GM21381 (cell line): ENCODE measurements at regions not wholly inside any gene's neighbourhood (a gene's known extent, or its start where the extent isn't known, plus 50 kb on each side); places are given as distances from the start of the nearest gene placed in this dataset.
"Not testable (repeated sequence)": the region's sequence is repeated elsewhere in the genome, so short reads cannot be mapped to it uniquely, and the experiment has no call there.

ENCODE experiments used
- ATAC-seq: cut with Tn5 transposase; IDR thresholded peaks from one replicate; pipeline ENCODE4 v1.9.1; 2021; ENCODE audit warnings: mild to moderate bottlenecking, moderate library complexity; ENCODE audit not compliant: unreplicated experiment

DNA sequence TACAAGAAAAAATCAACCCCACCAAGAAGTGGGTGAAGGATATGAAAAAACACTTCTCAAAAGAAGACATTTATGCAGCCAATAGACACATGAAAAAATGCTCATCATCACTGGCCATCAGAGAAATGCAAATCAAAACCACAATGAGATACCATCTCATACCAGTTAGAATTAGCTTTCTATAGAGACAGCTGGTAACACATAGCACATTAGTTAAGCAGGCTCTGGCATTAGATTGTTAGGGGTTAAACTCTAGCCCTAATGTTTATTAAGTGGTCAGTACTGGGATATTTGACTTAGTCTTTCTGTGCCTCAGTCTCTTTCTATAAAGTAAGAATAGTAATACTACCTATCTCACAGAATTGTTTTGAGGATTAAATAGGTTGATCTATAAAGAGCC, 65.2 kb upstream of the TGFBR2 start:
- ATAC-seq: not testable (repeated sequence)

DNA sequence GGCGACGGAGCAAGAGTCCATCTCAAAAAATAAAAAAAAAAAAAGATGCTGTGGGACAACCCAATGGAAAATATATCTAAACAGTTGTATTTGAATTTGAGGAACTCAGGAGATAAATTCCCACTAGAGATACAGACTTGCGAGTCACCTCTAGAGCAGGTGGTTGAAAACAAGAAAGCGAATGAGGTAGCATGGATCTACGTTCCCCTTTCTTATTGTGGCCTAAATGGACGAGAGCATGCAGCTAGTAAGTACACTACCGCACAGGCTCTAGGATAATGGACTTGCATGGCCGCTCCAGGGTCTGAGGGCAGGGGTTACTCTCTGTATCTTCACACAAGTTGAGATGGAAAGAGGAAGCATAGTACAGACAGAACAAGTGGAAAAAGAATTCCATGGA, 63.5 kb upstream of the TGFBR2 start:
- ATAC-seq: no peak

DNA sequence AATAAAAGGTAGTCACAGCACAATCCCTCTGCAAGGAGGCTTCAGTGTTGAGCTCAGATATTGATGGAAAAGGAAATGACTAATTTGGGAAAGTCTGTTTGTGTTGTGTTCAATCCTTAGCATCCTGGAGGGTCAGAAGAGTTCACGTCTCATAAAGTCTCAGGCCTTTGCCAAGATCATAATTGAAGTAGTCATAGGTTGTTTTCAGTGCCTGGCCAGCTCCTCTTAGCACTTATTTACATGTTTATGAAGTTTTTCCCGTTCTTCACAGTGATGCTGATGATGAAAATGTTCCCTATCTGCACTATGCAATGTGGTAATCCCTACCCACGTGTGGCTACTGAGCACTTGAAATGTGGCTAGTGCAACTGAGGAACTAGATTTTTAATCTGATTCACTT, 61.6 kb upstream of the TGFBR2 start:
- no peak for ATAC-seq

DNA sequence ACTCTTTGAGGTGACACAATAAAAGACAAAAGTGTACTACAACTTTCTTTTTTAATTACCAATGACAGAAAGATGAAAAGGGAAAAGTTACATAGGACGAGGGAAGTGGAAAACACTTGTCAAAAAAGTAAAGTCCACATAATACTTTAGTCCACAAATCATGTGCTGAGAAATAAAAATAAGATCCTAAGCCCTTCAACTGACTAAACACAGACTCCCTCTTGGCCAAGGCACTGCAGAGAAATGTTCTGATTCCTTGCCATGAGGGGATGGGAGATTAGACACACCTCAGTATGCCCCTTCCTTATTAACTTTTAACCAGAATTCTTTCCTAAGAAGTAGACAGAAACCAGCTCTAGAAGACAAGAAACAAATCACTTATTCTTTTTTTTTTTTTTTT, 59.5 kb upstream of the TGFBR2 start:
- ATAC-seq: no peak

DNA sequence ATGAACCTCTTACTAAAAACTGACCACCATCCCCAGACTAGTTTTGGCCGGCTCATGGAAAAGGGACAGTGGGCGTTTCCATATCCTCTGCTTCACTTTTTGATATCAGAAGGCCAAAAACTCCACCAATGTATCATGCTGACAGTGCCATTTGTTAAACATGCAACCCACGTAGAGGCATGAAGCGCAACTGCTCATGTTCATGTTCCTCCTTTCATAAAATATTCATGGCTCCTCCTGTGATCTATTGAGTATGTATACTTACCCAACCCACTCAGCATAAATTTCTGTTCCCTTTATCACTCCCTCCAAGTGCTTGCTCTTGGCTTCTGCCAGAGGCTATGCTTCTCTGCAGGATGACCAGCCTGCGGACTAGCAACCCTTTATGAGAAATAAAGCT, 58.7 kb upstream of the TGFBR2 start:
- no peak for ATAC-seq

DNA sequence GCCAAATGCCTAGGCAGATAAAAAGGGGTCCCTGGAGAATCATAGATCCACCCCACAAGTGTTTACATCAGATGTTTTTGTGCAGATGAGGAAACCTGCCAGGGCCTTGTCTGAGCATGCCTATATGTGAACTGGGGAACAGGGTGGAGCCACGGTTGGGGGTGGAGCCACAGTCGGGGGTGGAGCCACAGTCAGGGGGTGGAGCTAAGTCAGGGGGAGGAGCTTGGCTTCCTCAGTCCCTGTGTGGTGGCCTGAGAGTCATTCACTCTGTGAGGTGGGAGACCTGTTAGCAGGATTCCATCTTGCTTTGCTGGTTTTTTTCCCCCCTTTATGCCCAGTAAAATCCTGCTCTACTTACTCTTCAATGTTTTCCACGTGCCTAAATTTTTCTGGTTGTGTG, 57.8 kb upstream of the TGFBR2 start:
- peak; percentile 57 for ATAC-seq

DNA sequence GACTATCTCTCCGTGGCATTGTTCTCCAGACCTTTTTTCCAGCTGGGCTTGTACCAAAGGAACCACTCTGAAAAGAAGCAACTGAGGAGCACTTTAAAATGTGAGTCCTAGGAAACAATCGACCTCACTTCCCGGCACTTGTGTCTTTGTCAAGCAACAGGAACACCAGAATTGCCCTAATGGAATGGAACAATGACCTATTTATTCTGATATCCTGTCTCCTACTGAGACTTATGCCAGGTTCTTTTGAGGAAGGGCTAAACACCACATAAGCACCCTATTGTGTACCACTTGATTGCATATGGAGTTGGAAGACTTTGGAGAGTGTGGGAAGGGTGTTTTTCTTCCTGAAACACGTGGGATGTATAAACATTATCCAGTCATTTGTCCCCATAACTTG, 56.8 kb upstream of the TGFBR2 start:
- ATAC-seq: no peak

DNA sequence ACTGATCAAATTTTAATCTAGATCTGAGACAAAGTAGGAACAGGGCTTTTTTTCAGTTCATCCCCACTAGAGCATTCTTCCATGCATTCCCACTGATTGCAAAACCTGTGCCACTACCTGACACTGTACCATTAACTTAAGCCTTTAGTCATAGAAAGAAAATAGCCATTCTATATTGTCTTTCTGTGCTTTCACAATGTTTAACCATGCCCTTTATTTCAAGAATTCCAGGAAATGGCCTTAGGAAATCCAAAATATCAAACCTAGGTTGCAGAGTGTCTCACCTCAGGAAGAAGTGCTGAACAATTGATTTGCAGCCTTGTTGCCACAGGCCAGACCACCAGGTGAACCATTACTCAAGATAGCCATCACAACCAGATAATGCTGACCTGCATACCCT, 56.2 kb upstream of the TGFBR2 start:
- ATAC-seq: no peak

DNA sequence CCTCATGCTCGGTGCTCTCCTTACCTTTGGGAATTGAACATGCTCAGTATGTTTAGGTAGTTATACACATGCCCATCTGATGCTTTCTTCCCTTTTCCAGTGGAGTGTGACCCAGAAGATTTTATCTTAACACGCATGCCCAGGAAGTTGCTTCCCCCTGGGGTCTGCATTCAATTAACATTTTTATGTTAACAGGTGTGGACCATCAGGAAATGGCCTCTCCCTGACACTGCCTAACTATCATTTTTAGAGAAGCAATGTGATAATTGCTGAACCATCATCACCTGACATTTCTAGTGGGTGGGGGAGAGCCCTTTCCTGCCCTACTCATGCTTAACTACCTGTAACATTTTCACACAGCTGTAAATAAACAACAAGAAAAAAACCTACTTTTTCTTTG, 55.1 kb upstream of the TGFBR2 start:
- ATAC-seq: no peak

DNA sequence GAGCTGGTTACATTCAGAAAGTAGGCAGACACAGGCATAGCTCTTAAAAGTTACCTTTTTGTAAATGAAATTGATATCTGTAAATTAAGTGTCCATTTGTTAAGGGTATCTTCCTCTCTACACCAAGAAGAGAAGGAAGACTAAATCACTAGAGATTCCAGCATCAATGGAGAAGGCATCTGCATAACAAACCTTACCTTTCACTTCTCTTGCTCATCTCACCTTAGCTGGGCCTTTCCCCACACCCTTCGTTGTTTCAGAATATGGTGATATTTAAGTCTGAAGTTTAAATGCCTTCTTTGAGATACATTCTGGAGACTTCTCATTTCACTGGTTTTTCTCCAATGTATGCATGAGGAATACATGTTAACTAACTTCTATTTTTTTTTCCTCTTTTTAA, 54.5 kb upstream of the TGFBR2 start:
- ATAC-seq: no peak

DNA sequence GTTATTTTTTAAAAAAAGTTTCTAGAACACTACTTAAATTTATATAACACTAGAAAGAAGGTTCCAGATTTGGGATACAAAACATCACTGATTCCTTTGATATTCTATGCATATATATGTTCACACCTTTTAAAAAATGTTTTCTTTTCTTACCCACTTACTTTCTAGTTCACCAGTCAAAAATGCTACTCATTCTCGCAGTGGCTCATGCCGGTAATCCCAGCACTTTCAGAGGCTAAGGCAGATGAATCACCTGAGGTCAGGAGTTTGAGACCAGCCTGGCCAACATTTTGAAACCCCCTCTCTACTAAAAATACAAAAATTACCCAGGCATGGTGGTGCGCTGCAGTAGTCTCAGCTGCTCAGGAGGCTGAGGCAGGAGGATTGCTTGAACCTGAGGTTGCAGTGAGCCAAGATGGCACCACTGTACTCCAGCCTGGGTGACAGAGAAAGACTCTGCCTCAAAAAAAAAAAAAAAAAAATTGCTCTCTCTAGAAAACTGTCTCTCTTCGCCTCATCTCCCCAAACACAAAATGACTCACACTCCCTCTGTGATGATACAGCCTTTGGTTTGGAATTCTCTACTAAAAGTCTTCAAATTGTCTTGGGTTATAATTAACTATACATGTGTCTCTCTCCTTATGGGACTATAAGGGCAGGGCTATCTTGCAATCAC, 52.6 kb upstream of the TGFBR2 start:
- ATAC-seq: no peak

DNA sequence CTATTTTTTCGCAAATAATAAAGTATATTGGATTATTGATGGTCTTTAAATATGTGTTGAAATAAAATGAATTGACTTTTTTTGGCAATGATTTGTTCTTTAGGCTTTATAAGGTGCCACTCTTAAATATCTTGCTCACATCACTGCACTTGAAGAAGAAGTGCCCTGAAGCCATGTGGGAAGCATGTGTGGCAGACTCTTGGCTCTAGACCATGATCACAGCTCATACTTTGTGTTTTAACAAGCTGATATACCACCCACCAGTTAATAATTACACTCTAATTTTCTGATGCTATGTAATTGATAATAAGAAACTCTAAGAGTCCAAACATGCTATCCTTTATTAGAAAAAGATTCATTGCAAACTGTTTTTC, 52.1 kb upstream of the TGFBR2 start:
- no peak for ATAC-seq

DNA sequence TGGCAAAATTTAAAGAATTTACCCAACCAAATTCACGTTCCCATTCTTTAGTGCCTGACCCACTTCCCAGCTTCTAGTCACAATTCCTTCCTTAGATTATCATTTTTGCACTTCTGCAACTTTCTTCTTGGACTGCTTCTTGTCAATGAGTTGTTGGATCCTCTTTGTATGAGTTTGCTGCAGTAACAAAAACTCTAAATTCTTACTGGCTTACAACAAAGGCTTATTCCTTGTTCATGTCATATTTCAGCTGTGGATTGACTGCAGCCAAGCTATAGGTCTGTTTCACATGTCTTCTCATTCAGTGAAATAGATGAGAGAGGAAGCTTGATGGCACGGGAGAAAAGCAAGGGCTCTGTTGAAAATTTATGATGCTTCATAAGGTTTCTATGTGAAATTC, 50.4 kb upstream of the TGFBR2 start:
- no peak for ATAC-seq
